Spinal cord (tissue), 9 donors: ENCODE measurements at regions not wholly inside any gene's neighbourhood (a gene's known extent, or its start where the extent isn't known, plus 50 kb on each side); places are given as distances from the start of the nearest gene placed in this dataset.
A peak's percentile ranks its signal among the peaks of the same experiment; 100 is the strongest.

Source experiments
- DNase-seq, 6 donors: peaks; one replicate each; pipeline versions ENCODE4 v3.0.0 to v3.0.0-alpha.2; 2013 to 2015; ENCODE audit warnings: low spot score in 6 of 6, low read depth in 4 of 6
- H3K27ac ChIP-seq: one replicate; pipeline ENCODE4 v1.5.1; 2013; ENCODE audit warnings: low read depth, low read length, control low read depth
- H3K27me3 ChIP-seq: one replicate; pipeline ENCODE4 v1.6.1; 2013; ENCODE audit warnings: low read length; ENCODE audit not compliant: control insufficient read depth, insufficient read depth
- H3K36me3 ChIP-seq: one replicate; pipeline ENCODE4 v1.6.1; 2013; ENCODE audit warnings: low read length; ENCODE audit not compliant: control insufficient read depth, insufficient read depth
- H3K4me1 ChIP-seq: one replicate; pipeline ENCODE4 v1.6.1; 2013; ENCODE audit warnings: low read length; ENCODE audit not compliant: control insufficient read depth, insufficient read depth
- H3K4me3 ChIP-seq: one replicate; pipeline ENCODE4 v1.5.1; 2013; ENCODE audit warnings: low read depth, low read length, control low read depth
- H3K9me3 ChIP-seq: one replicate; pipeline ENCODE4 v1.6.1; 2013; ENCODE audit warnings: low read length; ENCODE audit not compliant: control insufficient read depth, insufficient read depth
- WGBS: methylation state at CpG from one replicate; pipeline ENCODE4 v1.1.5; 2013; ENCODE audit warnings: missing lambda C conversion rate; ENCODE audit not compliant: insufficient coverage; 5-methylcytosine and 5-hydroxymethylcytosine counted together
- donor health status: healthy.

DNA sequence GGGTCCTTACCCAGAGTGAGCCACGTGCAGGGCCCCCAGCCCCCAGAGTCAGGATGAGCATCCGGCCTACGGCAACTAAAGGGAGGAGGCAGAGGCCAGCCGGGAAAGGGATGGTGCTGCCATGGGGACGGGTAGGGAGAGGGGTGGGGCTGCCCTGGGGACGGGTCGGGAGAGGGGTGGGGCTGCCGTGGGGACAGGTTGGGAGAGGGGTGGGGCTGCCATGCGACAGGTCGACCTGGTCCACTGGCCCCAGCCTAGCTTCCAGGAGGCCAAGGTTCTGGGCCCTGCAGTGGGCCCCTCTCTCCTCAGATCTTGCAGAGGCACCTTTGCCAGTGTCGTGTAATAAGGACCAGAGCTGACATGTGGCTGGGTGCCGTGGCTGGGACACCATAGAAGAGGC, 187.7 kb downstream of the BRD1 start:
- DNase-seq, result no peak
- Histone ChIP-seq H3K4me1 (peaks cover 16% of the 10 kb centered on the region), H3K4me3 (no peak overlapping the region), H3K27ac (no peak overlapping the region), H3K27me3 (peaks cover 7% of the 10 kb centered on the region), H3K9me3 (no peaks in the 10 kb centered on the region), H3K36me3 (no peaks in the 10 kb centered on the region)
- WGBS, result 85% methylated on average over 10 of the region's 12 CpGs

DNA sequence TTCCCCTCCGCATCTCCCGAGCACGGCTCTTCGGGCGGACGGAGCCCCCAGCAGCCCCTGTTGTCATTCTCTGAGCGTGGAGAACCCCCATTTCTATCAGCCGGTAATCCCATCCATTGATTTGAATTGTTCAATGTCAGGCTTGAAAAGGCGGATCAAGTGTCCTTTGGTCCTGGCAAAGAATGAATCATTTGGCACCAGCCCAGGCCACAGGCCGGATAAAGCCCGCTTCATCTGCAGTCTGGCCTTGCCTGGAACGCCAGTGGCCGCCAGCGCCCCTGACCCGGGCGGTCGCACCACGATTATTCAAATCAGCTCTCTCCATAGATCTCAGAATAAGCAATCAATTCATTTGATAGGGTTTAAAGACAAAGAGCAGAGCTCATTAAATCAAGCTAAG, 188.9 kb downstream of the BRD1 start:
- Histone ChIP-seq H3K9me3 (no peaks in the 10 kb centered on the region), H3K4me1 (peaks cover 16% of the 10 kb centered on the region), H3K4me3 (no peak overlapping the region), H3K27ac (no peak overlapping the region), H3K36me3 (no peaks in the 10 kb centered on the region), H3K27me3 (peaks cover 7% of the 10 kb centered on the region)
- WGBS, result 28% methylated on average over 18 of the region's 18 CpGs
- DNase-seq, result peak in 3 of 6 donors; percentile 7 to 69 (median 57)

DNA sequence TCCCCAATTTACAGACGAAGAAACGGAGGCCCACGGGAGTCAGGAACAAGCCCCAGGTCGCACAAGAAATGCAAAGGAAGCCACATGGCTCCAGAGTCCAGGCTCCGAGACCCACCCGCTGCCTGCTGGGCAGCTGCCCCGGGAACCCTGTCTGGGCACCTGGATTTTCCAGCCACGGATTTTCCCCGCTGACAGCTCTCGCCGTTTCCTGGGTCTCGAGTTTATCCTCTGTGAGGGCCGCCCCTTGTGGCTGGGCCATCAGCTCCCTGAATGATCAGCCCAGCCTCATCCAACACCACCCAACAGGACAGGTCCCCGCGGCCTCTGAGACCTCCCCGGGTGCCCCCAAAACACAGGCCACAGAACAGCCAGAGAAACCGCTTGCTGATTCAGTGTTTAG, 189.7 kb downstream of the BRD1 start:
- WGBS, result 93% methylated on average over 17 of the region's 17 CpGs

DNA sequence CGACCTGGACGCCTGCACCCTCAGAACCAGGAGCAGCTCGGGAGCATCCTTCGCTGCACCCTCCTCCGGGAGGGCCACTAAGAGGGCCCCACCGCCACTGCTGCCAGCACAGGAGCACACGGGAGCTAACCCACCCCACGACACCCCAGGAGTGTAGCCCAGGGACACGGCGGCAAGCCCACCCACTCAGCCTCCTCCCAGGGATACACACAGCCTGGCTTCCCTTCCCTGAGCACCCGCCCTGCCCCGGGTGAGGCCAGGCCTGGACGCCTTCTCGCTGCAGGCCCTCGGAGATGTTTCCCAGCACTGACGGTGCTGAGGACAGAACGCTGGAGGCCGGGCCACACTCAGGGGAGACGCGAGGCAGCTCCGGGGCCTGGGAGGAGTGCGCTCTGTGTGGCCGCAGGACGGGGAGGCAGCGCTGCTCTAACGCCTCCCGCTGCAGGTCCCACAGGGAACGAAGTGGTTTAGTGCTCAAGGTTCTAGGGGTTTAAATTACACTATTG, 190.4 kb downstream of the BRD1 start:
- Histone ChIP-seq H3K4me1 (peaks cover 26% of the 10 kb centered on the region), H3K27ac (no peak overlapping the region), H3K9me3 (no peaks in the 10 kb centered on the region), H3K27me3 (peaks cover 7% of the 10 kb centered on the region), H3K4me3 (no peak overlapping the region), H3K36me3 (no peaks in the 10 kb centered on the region)
- 92% methylated on average over 24 of the region's 28 CpGs for WGBS
- DNase-seq, result no peak

More for the DNA sequence above, 189.7 kb downstream of the BRD1 start:
- no peak overlapping the region for H3K27ac ChIP-seq
- H3K36me3 ChIP-seq, result no peaks in the 10 kb centered on the region
- H3K4me1 ChIP-seq, result peaks cover 19% of the 10 kb centered on the region
- DNase-seq, result no peak
- H3K9me3 ChIP-seq, result no peaks in the 10 kb centered on the region
- H3K4me3 ChIP-seq, result no peak overlapping the region
- peaks cover 7% of the 10 kb centered on the region for H3K27me3 ChIP-seq

DNA sequence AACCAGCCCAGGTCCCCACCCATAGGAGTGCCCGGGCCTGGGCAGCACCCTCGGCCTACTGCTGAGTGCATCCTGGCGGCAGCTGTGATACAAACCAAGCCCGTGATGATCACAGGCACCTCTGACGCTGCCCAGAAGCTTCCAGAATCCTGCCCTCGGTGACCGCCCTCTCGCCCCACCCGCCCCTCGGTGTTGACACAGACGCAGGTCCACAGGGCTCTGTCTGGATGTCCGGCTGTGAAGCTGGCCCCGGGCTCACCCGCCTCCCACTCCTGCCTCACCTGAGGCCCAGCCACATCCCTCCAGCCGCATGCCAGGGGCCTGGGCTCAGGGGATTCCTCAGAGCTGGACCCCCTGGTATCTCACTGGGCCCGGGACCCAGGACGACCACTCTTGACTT, 191.0 kb downstream of the BRD1 start:
- H3K4me1 ChIP-seq, result peaks cover 30% of the 10 kb centered on the region
- 90% methylated on average over 17 of the region's 17 CpGs for whole genome bisulfite sequencing
- no peak overlapping the region for H3K4me3 ChIP-seq
- H3K27me3 ChIP-seq, result peaks cover 7% of the 10 kb centered on the region
- DNase-seq, result no peak
- H3K36me3 ChIP-seq, result no peaks in the 10 kb centered on the region
- H3K9me3 ChIP-seq, result no peaks in the 10 kb centered on the region
- H3K27ac ChIP-seq, result no peak overlapping the region

DNA sequence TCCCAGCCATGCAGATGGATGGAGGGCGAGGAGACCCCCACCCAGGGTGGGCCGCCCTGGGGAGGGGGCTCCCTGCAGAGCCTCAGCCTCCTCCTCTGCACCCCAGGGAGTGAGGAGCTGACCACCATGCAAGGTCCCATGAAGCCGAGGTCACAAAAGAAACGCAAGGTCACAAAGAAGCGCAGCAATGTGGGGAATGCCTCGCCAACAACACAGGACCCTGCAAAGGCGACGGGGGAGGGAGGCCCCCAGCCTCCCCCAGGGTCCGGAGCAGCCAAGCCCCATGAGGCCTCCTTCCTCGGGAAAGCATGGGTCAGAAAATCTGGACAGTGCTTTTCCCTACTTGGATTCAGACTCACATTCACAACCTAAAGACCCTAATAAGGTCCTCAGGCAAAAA, 191.5 kb downstream of the BRD1 start:
- peaks cover 7% of the 10 kb centered on the region for H3K27me3 ChIP-seq
- no peak overlapping the region for H3K4me3 ChIP-seq
- peaks cover 30% of the 10 kb centered on the region for H3K4me1 ChIP-seq
- WGBS, result 75% methylated on average over 6 of the region's 10 CpGs
- H3K36me3 ChIP-seq, result no peaks in the 10 kb centered on the region
- no peaks in the 10 kb centered on the region for H3K9me3 ChIP-seq
- H3K27ac ChIP-seq, result no peak overlapping the region
- no peak for DNase-seq

DNA sequence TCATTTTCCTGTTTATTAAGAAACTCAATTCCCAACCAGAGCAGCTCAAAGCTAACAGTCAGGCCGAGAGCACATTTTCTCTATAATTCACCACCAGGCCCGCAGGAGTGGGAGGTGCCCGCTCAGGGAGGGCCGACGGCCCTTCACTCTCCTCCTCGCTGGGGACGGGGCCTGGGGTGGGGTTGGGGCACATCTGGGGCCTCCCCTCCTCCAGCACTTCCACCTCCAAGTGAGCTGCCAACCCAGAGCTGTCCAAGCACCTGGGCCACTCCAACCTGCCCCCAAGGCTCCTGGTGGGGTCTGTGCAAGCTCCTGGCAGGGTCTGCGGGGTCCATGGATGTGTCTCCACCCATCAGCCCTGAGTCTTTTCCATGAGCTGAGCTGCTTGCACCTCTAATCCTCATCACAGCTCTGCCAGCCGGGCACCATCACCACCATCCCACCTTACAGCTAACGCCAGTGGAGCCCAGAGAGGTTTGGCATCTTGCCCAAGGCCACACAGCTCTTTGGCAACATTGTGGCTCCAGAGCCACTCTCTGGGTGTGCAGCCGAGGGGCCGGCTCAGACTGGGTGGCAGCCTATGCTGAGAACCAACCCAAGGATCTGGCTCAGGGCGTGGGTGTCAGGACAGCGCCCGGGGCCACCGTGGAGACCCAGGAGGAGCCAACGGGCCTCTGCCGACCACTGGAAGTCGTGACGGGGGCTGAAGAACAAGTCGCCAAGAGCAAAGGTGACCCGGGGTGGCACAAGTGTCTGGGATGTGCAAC, 193.5 kb downstream of the BRD1 start:
- 91% methylated on average over 16 of the region's 22 CpGs for WGBS
- H3K4me1 ChIP-seq, result peaks cover 35% of the 10 kb centered on the region
- H3K9me3 ChIP-seq, result no peaks in the 10 kb centered on the region
- H3K4me3 ChIP-seq, result no peak overlapping the region
- no peak for DNase-seq
- no peaks in the 10 kb centered on the region for H3K36me3 ChIP-seq
- no peak overlapping the region for H3K27ac ChIP-seq
- peaks cover 7% of the 10 kb centered on the region for H3K27me3 ChIP-seq

DNA sequence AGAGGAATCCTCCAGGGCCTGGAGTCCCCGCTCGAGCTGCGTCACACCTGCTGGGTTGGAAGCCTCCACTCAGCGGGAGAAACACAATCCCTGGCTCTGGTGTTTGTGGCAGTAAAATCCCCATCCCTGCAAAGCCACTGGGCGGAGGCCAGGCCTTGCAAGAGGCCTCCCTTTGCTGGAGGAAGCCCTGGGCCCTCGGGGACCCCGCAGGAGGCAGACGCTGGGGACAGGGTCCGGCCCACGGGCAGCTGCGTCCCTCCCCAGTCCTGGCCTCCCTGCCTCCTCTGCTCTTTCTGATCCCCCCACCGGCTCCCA, 194.7 kb downstream of the BRD1 start:
- peaks cover 37% of the 10 kb centered on the region for H3K4me1 ChIP-seq
- no peak overlapping the region for H3K27ac ChIP-seq
- H3K36me3 ChIP-seq, result no peaks in the 10 kb centered on the region
- H3K4me3 ChIP-seq, result no peak overlapping the region
- peaks cover 12% of the 10 kb centered on the region for H3K27me3 ChIP-seq
- no peaks in the 10 kb centered on the region for H3K9me3 ChIP-seq
- no peak for DNase-seq
- 28% methylated on average over 12 of the region's 12 CpGs for WGBS

DNA sequence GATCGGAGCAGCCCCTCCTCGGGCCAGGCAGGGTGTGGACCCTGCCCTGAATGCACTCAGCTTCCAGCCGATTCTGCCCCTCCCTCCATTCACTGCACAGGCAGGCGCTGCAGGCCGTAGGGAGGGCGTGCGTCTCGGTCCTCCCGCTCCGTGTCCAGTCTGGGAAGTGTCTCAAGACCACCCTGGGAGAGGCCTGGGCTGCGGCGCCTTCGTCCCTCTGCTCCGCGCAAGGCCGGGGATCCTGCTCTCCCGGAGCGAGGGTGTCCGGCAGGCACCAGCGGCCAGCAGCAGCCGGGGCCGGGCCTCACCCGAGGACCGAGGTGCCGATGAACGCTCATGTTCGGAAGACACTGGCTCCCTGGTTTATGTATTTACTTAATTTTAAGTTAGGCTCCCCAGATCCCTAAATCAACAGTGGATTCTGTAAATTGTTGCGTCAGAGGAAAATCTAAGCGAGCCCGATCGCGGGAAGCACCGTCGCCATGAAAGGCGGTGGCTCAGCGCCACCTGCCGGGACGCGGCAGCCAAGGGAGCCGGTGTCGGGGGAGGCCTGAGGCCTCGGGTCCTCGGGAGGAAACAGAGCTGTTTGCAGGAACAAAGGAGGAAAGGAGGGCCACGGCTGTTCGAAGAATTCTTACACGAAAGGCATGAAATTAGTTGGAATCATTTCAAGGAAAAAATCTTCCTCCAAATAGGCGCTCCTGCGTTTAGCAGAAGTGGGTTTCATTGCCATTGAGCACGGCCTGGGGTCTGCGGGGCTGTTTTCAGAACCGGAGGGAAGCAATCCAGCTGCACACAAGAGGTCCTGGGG, 195.3 kb downstream of the BRD1 start:
- WGBS, result 6% methylated on average over 43 of the region's 51 CpGs
- Histone ChIP-seq H3K4me1 (peaks cover 43% of the 10 kb centered on the region), H3K9me3 (no peaks in the 10 kb centered on the region), H3K27ac (no peak overlapping the region), H3K27me3 (peaks cover 14% of the 10 kb centered on the region), H3K4me3 (peak overlapping the region; percentile 38), H3K36me3 (no peaks in the 10 kb centered on the region)
- peak; percentile 61 to 95 (median 76) for DNase-seq
